BE2C (cell line): ENCODE measurements at regions not wholly inside any gene's neighbourhood (a gene's known extent, or its start where the extent isn't known, plus 50 kb on each side); places are given as distances from the start of the nearest gene placed in this dataset.

Source experiments
- DNase-seq: peaks from one replicate; pipeline ENCODE4 v3.0.0-alpha.2; 2020
- H3K27me3 ChIP-seq: fragments of 250-450 bp; sonication (Bioruptor Pico); 2 replicates; pipeline ENCODE4 v1.5.1; 2020; ENCODE audit warnings: mild to moderate bottlenecking
- H3K36me3 ChIP-seq: fragments of 250-450 bp; sonication (Bioruptor Pico); 2 replicates; pipeline ENCODE4 v1.5.1; 2020; ENCODE audit warnings: mild to moderate bottlenecking
- H3K4me1 ChIP-seq: fragments of 250-450 bp; sonication (Bioruptor Pico); 2 replicates; pipeline ENCODE4 v1.5.1; 2020
- H3K4me3 ChIP-seq: 2 replicates; pipeline ENCODE4 v1.5.1; 2011; ENCODE audit warnings: low read depth, low read length
- H3K9me3 ChIP-seq: fragments of 250-450 bp; sonication (Bioruptor Pico); 2 replicates; pipeline ENCODE4 v1.5.1; 2020
- TF ChIP-seq, protein P1 (sequence below): IDR thresholded peaks from 2 replicates; pipeline ENCODE4 v1.5.1; 2012; ENCODE audit warnings: mild to moderate bottlenecking, low read depth, low read length

DNA sequence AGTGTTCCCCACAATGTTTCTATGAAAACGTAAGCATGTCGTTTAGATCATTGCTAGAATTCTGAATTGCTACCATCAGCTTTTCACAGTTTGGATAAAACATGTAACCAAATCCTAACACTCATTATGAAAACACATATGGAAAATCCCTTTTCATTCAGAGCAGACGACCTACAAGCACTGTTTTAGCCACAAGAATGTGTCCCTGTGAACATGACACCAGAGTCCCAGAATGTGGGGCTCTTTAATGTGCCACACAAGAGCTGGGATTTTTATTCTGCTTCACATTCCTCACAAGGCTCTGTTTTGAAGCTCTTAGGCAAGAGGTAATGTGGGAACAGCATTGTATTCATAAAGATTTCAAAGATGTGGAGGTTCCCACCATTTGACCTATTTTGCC is 141.1 kb upstream of the CITED2 start:
- Histone ChIP-seq H3K27me3 (no peaks in the 10 kb centered on the region), H3K36me3 (no peaks in the 10 kb centered on the region), H3K4me1 (no peaks in the 10 kb centered on the region), H3K4me3 (no peak overlapping the region), H3K9me3 (no peaks in the 10 kb centered on the region)
- TF ChIP-seq, protein P1, sequence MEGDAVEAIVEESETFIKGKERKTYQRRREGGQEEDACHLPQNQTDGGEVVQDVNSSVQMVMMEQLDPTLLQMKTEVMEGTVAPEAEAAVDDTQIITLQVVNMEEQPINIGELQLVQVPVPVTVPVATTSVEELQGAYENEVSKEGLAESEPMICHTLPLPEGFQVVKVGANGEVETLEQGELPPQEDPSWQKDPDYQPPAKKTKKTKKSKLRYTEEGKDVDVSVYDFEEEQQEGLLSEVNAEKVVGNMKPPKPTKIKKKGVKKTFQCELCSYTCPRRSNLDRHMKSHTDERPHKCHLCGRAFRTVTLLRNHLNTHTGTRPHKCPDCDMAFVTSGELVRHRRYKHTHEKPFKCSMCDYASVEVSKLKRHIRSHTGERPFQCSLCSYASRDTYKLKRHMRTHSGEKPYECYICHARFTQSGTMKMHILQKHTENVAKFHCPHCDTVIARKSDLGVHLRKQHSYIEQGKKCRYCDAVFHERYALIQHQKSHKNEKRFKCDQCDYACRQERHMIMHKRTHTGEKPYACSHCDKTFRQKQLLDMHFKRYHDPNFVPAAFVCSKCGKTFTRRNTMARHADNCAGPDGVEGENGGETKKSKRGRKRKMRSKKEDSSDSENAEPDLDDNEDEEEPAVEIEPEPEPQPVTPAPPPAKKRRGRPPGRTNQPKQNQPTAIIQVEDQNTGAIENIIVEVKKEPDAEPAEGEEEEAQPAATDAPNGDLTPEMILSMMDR = no peak
- DNase-seq = no peak

DNA sequence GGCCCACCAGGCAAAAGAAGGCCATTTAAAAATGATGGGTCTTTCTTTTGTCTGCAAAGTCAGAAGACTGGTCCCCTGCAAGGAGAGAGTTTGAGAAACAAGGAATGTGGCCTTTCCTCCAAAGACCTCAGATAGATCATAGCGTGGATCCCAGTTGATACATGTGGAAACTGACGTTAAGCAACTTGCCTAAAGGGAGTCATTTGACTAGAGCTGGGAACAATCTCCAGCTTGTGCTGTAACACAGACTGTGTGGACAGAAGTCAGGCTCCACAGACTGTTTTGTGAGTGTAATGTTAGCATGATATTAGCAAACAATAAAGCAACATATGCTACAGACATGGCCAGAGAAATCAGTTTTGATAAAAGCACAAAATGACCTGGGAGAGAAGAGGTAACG is 140.4 kb upstream of the CITED2 start:
- DNase-seq = no peak
- no peaks in the 10 kb centered on the region for H3K4me1 ChIP-seq
- H3K9me3 ChIP-seq = no peaks in the 10 kb centered on the region
- no peaks in the 10 kb centered on the region for H3K36me3 ChIP-seq
- no peaks in the 10 kb centered on the region for H3K27me3 ChIP-seq
- TF ChIP-seq, protein P1 = no peak
- no peak overlapping the region for H3K4me3 ChIP-seq

DNA sequence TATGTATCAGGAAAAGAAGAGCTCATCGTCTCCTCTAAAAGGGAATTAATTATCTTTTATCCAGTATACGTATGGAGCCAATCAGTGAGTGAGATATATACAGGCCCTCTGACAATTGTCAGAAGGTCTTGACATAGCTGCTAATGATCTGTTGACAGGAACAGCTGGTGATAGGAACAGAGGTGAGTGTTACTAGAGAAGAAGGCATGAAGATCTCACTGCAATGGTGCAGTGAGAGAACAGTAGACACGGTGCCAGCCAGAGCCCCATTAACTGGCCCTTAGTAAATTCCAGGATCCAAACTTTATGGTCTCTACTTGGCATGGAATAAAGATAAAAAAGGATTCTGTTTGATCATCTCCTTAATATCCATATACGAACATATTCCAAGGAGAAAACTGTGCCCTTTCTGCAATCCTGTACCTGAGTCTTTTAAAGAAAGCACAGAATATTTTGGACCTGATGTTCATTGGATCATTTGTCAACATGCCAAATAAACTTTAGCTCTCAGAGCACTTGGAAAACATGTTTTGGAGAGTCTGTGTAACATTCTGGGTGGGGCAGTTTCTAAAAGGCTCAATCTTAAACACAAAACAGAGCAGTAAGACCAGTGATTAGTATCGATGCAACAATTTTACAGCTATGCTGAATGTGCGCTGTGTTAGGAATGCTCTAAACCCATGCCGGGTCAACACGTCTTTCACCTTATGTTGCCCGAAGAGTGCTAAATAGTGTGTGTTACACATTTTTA is 135.8 kb upstream of the CITED2 start:
- Histone ChIP-seq H3K36me3 (no peaks in the 10 kb centered on the region), H3K4me3 (no peak overlapping the region), H3K4me1 (no peaks in the 10 kb centered on the region), H3K9me3 (no peaks in the 10 kb centered on the region), H3K27me3 (no peaks in the 10 kb centered on the region)
- DNase-seq = no peak
- TF ChIP-seq, protein P1 = no peak

DNA sequence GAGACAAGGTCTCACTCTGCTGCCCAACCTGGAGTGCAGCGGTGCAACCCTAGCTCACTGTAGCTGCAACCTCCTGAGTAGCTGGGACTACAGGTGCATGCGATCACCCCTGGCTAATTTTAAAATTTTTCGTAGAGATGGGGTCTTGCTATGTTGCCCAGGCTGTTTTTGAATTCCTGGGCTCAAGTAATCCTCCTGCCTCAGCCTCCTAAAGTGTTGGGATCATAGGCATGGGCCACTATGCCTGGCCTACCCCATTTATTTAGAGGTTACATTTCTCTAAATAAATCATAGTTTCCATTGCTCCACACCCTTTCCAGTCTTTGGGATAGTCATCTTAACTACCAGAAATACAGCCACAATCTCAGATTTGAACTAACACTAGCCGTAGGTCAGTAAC is 134.7 kb upstream of the CITED2 start:
- no peaks in the 10 kb centered on the region for H3K36me3 ChIP-seq
- TF ChIP-seq, protein P1 = no peak
- no peaks in the 10 kb centered on the region for H3K9me3 ChIP-seq
- no peak for DNase-seq
- H3K4me3 ChIP-seq = no peak overlapping the region
- no peaks in the 10 kb centered on the region for H3K4me1 ChIP-seq
- H3K27me3 ChIP-seq = no peaks in the 10 kb centered on the region

DNA sequence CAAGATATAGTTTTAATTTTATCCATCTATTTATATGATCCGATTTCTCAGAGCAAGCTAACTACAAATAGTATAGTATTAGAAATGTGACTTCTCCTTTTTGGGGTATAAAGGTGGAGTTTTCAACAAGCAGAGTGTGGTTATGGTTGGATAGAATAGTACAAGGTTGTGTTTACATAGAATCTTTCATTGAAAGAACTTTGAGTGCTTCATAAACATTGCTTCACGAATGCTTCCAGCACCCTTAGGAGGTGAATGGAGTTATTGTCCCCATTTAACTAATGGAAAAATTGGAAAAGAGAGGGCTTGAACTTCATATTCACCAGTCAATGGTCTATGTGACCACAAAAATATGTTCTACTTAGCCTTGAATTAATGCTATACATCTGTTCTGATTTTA is 134.1 kb upstream of the CITED2 start:
- DNase-seq = no peak
- no peaks in the 10 kb centered on the region for H3K27me3 ChIP-seq
- H3K4me1 ChIP-seq = no peaks in the 10 kb centered on the region
- H3K36me3 ChIP-seq = no peaks in the 10 kb centered on the region
- no peak overlapping the region for H3K4me3 ChIP-seq
- H3K9me3 ChIP-seq = no peaks in the 10 kb centered on the region
- TF ChIP-seq, protein P1 = no peak

DNA sequence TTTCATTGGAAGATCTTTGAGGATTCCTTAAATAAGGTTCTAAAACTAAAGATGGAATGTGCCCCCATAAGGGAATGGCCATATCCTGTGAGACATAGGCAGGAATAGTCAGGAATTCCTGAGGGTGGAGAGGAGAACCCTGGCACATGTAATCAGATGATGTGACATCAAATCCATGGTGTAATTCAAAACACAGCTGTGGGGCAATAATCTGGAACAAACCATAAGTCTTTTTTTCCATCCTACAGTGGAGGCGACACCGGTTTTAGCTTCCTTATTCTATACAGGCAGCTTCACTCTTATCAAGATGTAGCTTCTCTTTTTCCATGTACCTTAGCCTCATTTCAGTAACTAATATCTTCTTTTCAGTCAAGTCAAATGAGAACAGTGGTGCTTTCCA is 133.6 kb upstream of the CITED2 start:
- Histone ChIP-seq H3K27me3 (no peaks in the 10 kb centered on the region), H3K4me3 (no peak overlapping the region), H3K9me3 (no peaks in the 10 kb centered on the region), H3K36me3 (no peaks in the 10 kb centered on the region), H3K4me1 (no peaks in the 10 kb centered on the region)
- TF ChIP-seq, protein P1 = no peak
- no peak for DNase-seq
